OCI-M2 (cell line): ENCODE measurements at regions not wholly inside any gene's neighbourhood (a gene's known extent, or its start where the extent isn't known, plus 50 kb on each side); places are given as distances from the start of the nearest gene placed in this dataset.

Experiments used
- DNase-seq: peaks from one replicate; lab custom pipeline; 2025; ENCODE audit not compliant: unreplicated experiment; lab: John Stamatoyannopoulos, UW

GRCh38 chr11:27195837-27196202, 155.2 kb downstream of the BBOX1 start:
- no peak for DNase-seq

- DNase-seq = no peak
Measured at GRCh38 chr11:27194976-27195375, 154.4 kb downstream of the BBOX1 start.

GRCh38 chr11:27193434-27194225, 153.0 kb downstream of the BBOX1 start:
- no peak for DNase-seq

- DNase-seq = no peak
Measured at GRCh38 chr11:27192184-27192583, 151.6 kb downstream of the BBOX1 start.

- no peak for DNase-seq
Measured at GRCh38 chr11:27191639-27192038, 151.0 kb downstream of the BBOX1 start.

- DNase-seq = no peak
Measured at GRCh38 chr11:27188696-27189095, 148.1 kb downstream of the BBOX1 start.

GRCh38 chr11:27187848-27188621, 147.4 kb downstream of the BBOX1 start:
- no peak for DNase-seq

- no peak for DNase-seq
Measured at GRCh38 chr11:27187075-27187847, 146.6 kb downstream of the BBOX1 start.

- no peak for DNase-seq
Measured at GRCh38 chr11:27186580-27186979, 146.0 kb downstream of the BBOX1 start.

GRCh38 chr11:27184458-27185312, 144.1 kb downstream of the BBOX1 start:
- no peak for DNase-seq

- DNase-seq = no peak
Measured at GRCh38 chr11:27183672-27184457, 143.2 kb downstream of the BBOX1 start.

- DNase-seq = no peak
Measured at GRCh38 chr11:27179334-27179733, 138.7 kb downstream of the BBOX1 start.

- DNase-seq = no peak
Measured at GRCh38 chr11:27178859-27179258, 138.2 kb downstream of the BBOX1 start.
